Ishikawa (cell line): ENCODE measurements at regions not wholly inside any gene's neighbourhood (a gene's known extent, or its start where the extent isn't known, plus 50 kb on each side); places are given as distances from the start of the nearest gene placed in this dataset.

Experiments
- CEBPB ChIP-seq: IDR thresholded peaks from 2 replicates; pipeline ENCODE4 v1.6.1; 2012
- CREB1 ChIP-seq: IDR thresholded peaks from 2 replicates; pipeline ENCODE4 v1.6.1; 2012; ENCODE audit warnings: low read depth
- EGR1 ChIP-seq: IDR thresholded peaks from 2 replicates; pipeline ENCODE4 v1.6.1; 2012
- EP300 ChIP-seq: IDR thresholded peaks from 2 replicates; pipeline ENCODE4 v1.6.1; 2012; ENCODE audit warnings: borderline replicate concordance
- FOXM1 ChIP-seq: IDR thresholded peaks from 2 replicates; pipeline ENCODE4 v1.6.1; 2012; ENCODE audit warnings: low read depth, borderline replicate concordance
- NFIC ChIP-seq: IDR thresholded peaks from 2 replicates; pipeline ENCODE4 v1.6.1; 2012
- RAD21 ChIP-seq: IDR thresholded peaks from 2 replicates; pipeline ENCODE4 v1.6.1; 2012; ENCODE audit warnings: low read depth
- TAF1 ChIP-seq: IDR thresholded peaks from 2 replicates; pipeline ENCODE4 v1.6.1; 2012; ENCODE audit warnings: low read depth, mild to moderate bottlenecking
- TCF12 ChIP-seq: IDR thresholded peaks from 2 replicates; pipeline ENCODE4 v1.6.1; 2012; ENCODE audit warnings: low read depth
- TEAD4 ChIP-seq: IDR thresholded peaks from 2 replicates; pipeline ENCODE4 v1.6.1; 2012
- YY1 ChIP-seq: IDR thresholded peaks from 2 replicates; pipeline ENCODE4 v1.6.1; 2012; ENCODE audit warnings: low read depth
- ZBTB7A ChIP-seq: IDR thresholded peaks from 2 replicates; pipeline ENCODE4 v1.6.1; 2012; ENCODE audit warnings: low read depth
- TF ChIP-seq, protein P1 (sequence below): IDR thresholded peaks from 2 replicates; pipeline ENCODE4 v1.6.1; 2012; ENCODE audit warnings: low read depth, mild to moderate bottlenecking
- TF ChIP-seq, protein P2 (sequence below): IDR thresholded peaks from 2 replicates; pipeline ENCODE4 v1.6.1; 2012
- TF ChIP-seq, protein P3 (sequence below): IDR thresholded peaks from 2 replicates; pipeline ENCODE4 v1.6.1; 2012

DNA sequence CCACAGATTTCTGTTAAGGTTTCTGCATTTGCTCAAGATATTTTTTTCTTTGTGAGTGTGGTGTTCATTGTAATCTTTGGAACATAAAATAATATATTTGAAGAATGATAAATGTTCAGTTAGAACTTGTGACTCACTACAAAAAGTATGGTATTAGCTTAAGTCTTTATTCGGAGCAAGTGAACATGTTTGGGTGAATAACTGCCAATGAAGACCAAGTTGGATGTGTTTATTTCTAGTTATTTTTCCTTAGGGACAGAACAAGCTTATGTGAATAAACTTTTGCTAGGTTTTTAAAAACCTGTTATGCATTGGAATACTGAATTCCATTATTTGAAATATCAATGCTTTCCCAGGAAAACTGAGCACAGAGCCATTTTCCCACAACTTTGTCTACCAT is 418.6 kb downstream of the SLCO4C1 start:
- no peak for TF ChIP-seq TEAD4
- TF ChIP-seq, protein P1, sequence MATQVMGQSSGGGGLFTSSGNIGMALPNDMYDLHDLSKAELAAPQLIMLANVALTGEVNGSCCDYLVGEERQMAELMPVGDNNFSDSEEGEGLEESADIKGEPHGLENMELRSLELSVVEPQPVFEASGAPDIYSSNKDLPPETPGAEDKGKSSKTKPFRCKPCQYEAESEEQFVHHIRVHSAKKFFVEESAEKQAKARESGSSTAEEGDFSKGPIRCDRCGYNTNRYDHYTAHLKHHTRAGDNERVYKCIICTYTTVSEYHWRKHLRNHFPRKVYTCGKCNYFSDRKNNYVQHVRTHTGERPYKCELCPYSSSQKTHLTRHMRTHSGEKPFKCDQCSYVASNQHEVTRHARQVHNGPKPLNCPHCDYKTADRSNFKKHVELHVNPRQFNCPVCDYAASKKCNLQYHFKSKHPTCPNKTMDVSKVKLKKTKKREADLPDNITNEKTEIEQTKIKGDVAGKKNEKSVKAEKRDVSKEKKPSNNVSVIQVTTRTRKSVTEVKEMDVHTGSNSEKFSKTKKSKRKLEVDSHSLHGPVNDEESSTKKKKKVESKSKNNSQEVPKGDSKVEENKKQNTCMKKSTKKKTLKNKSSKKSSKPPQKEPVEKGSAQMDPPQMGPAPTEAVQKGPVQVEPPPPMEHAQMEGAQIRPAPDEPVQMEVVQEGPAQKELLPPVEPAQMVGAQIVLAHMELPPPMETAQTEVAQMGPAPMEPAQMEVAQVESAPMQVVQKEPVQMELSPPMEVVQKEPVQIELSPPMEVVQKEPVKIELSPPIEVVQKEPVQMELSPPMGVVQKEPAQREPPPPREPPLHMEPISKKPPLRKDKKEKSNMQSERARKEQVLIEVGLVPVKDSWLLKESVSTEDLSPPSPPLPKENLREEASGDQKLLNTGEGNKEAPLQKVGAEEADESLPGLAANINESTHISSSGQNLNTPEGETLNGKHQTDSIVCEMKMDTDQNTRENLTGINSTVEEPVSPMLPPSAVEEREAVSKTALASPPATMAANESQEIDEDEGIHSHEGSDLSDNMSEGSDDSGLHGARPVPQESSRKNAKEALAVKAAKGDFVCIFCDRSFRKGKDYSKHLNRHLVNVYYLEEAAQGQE = no peak
- no peak for TF ChIP-seq ZBTB7A

- TF ChIP-seq EGR1 (no peak), RAD21 (no peak)
Observed at GRCh38 chr5:101866473-101866872, 429.6 kb downstream of the SLCO4C1 start.

DNA sequence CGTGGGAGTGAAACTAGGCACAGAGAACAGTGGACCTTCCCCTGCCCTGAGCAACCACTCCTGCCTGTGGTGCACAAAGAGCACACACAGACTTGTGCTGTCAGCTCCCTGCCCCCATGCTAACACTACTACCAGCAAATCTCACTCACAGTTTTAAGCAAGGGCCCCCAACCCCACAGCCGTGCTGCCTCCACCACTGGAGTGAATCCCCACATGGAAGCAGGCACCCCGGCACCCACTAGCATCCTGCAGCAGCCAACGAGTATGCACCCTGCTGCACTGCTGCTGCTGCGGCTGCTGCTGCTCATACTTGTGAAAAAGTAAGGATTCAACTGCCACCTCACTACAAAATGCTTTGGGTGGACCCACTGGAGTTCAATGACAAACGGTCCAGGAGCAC is 435.5 kb downstream of the SLCO4C1 start:
- TF ChIP-seq FOXM1 (no peak), RAD21 (no peak), ZBTB7A (no peak), TAF1 (no peak), TCF12 (no peak), CEBPB (no peak), TEAD4 (no peak), NFIC (no peak), EGR1 (no peak), CREB1 (no peak), EP300 (no peak), YY1 (no peak)
- TF ChIP-seq, protein P2, sequence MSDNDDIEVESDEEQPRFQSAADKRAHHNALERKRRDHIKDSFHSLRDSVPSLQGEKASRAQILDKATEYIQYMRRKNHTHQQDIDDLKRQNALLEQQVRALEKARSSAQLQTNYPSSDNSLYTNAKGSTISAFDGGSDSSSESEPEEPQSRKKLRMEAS = no peak
- TF ChIP-seq, protein P1 = no peak
- TF ChIP-seq, protein P3, sequence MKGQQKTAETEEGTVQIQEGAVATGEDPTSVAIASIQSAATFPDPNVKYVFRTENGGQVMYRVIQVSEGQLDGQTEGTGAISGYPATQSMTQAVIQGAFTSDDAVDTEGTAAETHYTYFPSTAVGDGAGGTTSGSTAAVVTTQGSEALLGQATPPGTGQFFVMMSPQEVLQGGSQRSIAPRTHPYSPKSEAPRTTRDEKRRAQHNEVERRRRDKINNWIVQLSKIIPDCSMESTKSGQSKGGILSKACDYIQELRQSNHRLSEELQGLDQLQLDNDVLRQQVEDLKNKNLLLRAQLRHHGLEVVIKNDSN = no peak

DNA sequence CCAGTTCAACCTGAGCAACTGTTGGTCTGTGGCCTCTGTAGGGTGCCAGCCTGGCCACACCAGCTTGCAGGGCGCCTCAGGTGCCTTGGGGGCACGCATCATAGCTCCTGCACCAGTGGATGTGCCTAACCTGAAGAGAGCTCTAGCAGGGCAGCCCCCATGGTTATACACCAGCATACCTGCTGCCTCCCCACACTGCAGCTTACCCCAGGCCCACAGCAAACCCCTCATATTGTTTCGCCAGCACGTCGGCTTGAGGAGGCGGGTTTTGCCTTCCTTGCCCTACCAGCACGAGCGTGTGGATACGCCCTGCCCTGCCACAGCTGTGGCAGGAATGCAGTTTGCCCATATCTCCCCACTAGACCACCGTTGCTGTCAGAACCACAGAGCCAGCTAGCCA is 435.9 kb downstream of the SLCO4C1 start:
- TF ChIP-seq EGR1 (no peak), CREB1 (no peak), CEBPB (no peak), EP300 (no peak), TEAD4 (no peak)

- TF ChIP-seq CEBPB (no peak), TEAD4 (no peak), EGR1 (no peak), RAD21 (no peak), NFIC (no peak), TCF12 (no peak), TAF1 (no peak), CREB1 (no peak), FOXM1 (no peak), EP300 (no peak)
- TF ChIP-seq, protein P1 = no peak
- TF ChIP-seq, protein P3 = no peak
- TF ChIP-seq, protein P2 = no peak
Observed at GRCh38 chr5:101846496-101846895, 449.6 kb downstream of the SLCO4C1 start.

DNA sequence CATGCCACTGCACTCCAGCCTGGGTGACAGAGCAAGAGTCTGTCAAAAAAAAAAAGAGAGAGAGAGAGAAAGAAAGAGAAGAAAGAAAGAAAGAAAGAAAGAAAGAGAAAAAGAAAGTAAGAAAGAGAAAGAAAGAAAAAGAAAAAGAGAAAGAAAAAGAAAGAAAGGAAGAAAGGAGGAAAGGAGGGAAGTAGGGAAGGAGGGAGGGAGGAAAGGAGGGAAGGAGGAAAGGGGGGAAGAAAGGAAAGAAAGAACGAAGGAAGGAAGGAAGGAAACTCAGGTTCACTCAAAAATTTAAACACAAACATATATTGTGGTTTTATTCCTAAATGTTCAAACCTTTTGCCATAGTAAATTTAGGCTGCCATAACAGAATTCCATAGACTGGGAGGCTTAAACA is 453.0 kb downstream of the SLCO4C1 start:
- TF ChIP-seq, protein P1 = no peak
- TF ChIP-seq NFIC (no peak), RAD21 (no peak), TAF1 (no peak), CREB1 (no peak), EGR1 (no peak), FOXM1 (no peak), EP300 (no peak), CEBPB (no peak), TCF12 (no peak), ZBTB7A (no peak), YY1 (no peak), TEAD4 (no peak)
- TF ChIP-seq, protein P2 = no peak
- TF ChIP-seq, protein P3 = no peak
